ENCODE measurements at regions not wholly inside any gene's neighbourhood (a gene's known extent, or its start where the extent isn't known, plus 50 kb on each side); places are given as distances from the start of the nearest gene placed in this dataset.

- in situ Hi-C loops (cut with HindIII; ENCODE audit: low sequenced_read_pairs): no loop called here
- no peak for DNase-seq (ENCODE audit: low spot score)
Observed at GRCh38 chr5:22958462-22959262, 105.5 kb upstream of the CDH12 start.

GRCh38 chr5:22947921-22948320 lies 94.8 kb upstream of the CDH12 start:
- DNase-seq (ENCODE audit: low spot score): no peak
- in situ Hi-C loops (cut with HindIII; ENCODE audit: low sequenced_read_pairs): no loop called here

- in situ Hi-C loops (cut with HindIII; ENCODE audit: low sequenced_read_pairs): no loop called here
- no peak for DNase-seq (ENCODE audit: low spot score)
Observed at GRCh38 chr5:22938362-22938761, 85.2 kb upstream of the CDH12 start.

GRCh38 chr5:22928821-22929482 lies 75.8 kb upstream of the CDH12 start:
- in situ Hi-C loops (cut with HindIII; ENCODE audit: low sequenced_read_pairs): no loop called here
- no peak for DNase-seq (ENCODE audit: low spot score)

GRCh38 chr5:22926574-22926973 lies 73.4 kb upstream of the CDH12 start:
- no peak for DNase-seq (ENCODE audit: low spot score)
- in situ Hi-C loops (cut with HindIII; ENCODE audit: low sequenced_read_pairs): no loop called here

- in situ Hi-C loops (cut with HindIII; ENCODE audit: low sequenced_read_pairs): no loop called here
Observed at GRCh38 chr5:22918511-22918910, 65.4 kb upstream of the CDH12 start.

GRCh38 chr5:22916393-22916792 lies 63.2 kb upstream of the CDH12 start:
- in situ Hi-C loops (cut with HindIII; ENCODE audit: low sequenced_read_pairs): no loop called here
- DNase-seq (ENCODE audit: low spot score): no peak

More at GRCh38 chr5:22918511-22918910, 65.4 kb upstream of the CDH12 start:
- DNase-seq (ENCODE audit: low spot score): no peak

- in situ Hi-C loops (cut with HindIII; ENCODE audit: low sequenced_read_pairs): no loop called here
- DNase-seq (ENCODE audit: low spot score): no peak
Observed at GRCh38 chr5:22911019-22911418, 57.9 kb upstream of the CDH12 start.

GRCh38 chr5:22910523-22910922 lies 57.4 kb upstream of the CDH12 start:
- in situ Hi-C loops (cut with HindIII; ENCODE audit: low sequenced_read_pairs): no loop called here
- no peak for DNase-seq (ENCODE audit: low spot score)

- DNase-seq (ENCODE audit: low spot score): no peak
- in situ Hi-C loops (cut with HindIII; ENCODE audit: low sequenced_read_pairs): no loop called here
Observed at GRCh38 chr5:22908586-22908985, 55.4 kb upstream of the CDH12 start.

- no peak for DNase-seq (ENCODE audit: low spot score)
- in situ Hi-C loops (cut with HindIII; ENCODE audit: low sequenced_read_pairs): no loop called here
Observed at GRCh38 chr5:22908129-22908528, 55.0 kb upstream of the CDH12 start.
